SK-N-MC (cell line): ENCODE measurements at regions not wholly inside any gene's neighbourhood (a gene's known extent, or its start where the extent isn't known, plus 50 kb on each side); places are given as distances from the start of the nearest gene placed in this dataset.
A peak's percentile ranks its signal among the peaks of the same experiment; 100 is the strongest.

Experiments used
- DNase-seq: peaks from one replicate; pipeline ENCODE4 v3.0.0-alpha.2; 2011; ENCODE audit warnings: low read depth, low spot score
- H3K27ac ChIP-seq: fragments of 200-600 bp; sonication (generic); 2 replicates; pipeline ENCODE4 v1.5.1; 2016; ENCODE audit warnings: mixed run types
- H3K36me3 ChIP-seq: fragments of 200-600 bp; sonication (generic); 2 replicates; pipeline ENCODE4 v1.6.1; 2017; ENCODE audit warnings: antibody characterized with exemption, low read length, mixed read lengths; ENCODE audit not compliant: insufficient read depth
- H3K4me3 ChIP-seq: fragments of 200-600 bp; sonication (generic); 2 replicates; pipeline ENCODE4 v1.5.1; 2016
- H3K9ac ChIP-seq: fragments of 200-600 bp; sonication (generic); 2 replicates; pipeline ENCODE4 v1.8.0; 2017; ENCODE audit warnings: mixed run types, mixed read lengths; ENCODE audit not compliant: insufficient read length
- H3K9me3 ChIP-seq: fragments of 200-600 bp; sonication (generic); 2 replicates; pipeline ENCODE4 v1.6.1; 2017; ENCODE audit warnings: low read depth, mild to moderate bottlenecking, antibody characterized with exemption, low read length, moderate library complexity, mixed read lengths
- EZH2 ChIP-seq: fragments of 200-600 bp; sonication (generic); IDR thresholded peaks from one replicate; pipeline ENCODE4 v1.6.1; 2017; ENCODE audit warnings: antibody characterized with exemption
- FOXP2 ChIP-seq: optimal IDR thresholded peaks from 2 replicates; pipeline ENCODE3; 2011; ENCODE audit warnings: mild to moderate bottlenecking, moderate library complexity; ENCODE audit not compliant: insufficient read depth; ENCODE audit errors: extremely low read length, control extremely low read depth
- POLR2AphosphoS5 ChIP-seq: IDR thresholded peaks from 2 replicates; pipeline ENCODE4 v1.6.1; 2012; ENCODE audit warnings: mild to moderate bottlenecking, low read depth, low read length, borderline replicate concordance

GRCh38 chr3:164397462-164397861 lies 680.8 kb downstream of the SI start:
- no peaks in the 10 kb centered on the region for H3K36me3 ChIP-seq

GRCh38 chr3:164393171-164393570 lies 685.1 kb downstream of the SI start:
- Histone ChIP-seq H3K9me3 (no peaks in the 10 kb centered on the region), H3K27ac (no peak overlapping the region), H3K9ac (no peak overlapping the region), H3K36me3 (no peaks in the 10 kb centered on the region), H3K4me3 (no peak overlapping the region)
- DNase-seq = no peak
- TF ChIP-seq POLR2AphosphoS5 (no peak), EZH2 (no peak), FOXP2 (no peak)

More at GRCh38 chr3:164397462-164397861, 680.8 kb downstream of the SI start:
- Histone ChIP-seq H3K9me3 (no peaks in the 10 kb centered on the region; the same call in 1 of the 2 replicates), H3K9ac (no peak overlapping the region), H3K4me3 (no peak overlapping the region), H3K27ac (no peak overlapping the region)
- DNase-seq = no peak
- TF ChIP-seq EZH2 (no peak), POLR2AphosphoS5 (no peak)

- H3K27ac ChIP-seq = no peak overlapping the region
- TF ChIP-seq EZH2 = no peak
- TF ChIP-seq POLR2AphosphoS5 = no peak
- no peak for TF ChIP-seq FOXP2
- no peak overlapping the region for H3K9ac ChIP-seq
- no peak overlapping the region for H3K4me3 ChIP-seq
- H3K36me3 ChIP-seq = no peaks in the 10 kb centered on the region
- DNase-seq = no peak
- H3K9me3 ChIP-seq = no peaks in the 10 kb centered on the region
These were observed 688.2 kb downstream of the SI start for GRCh38 chr3:164390046-164390445.

DNA sequence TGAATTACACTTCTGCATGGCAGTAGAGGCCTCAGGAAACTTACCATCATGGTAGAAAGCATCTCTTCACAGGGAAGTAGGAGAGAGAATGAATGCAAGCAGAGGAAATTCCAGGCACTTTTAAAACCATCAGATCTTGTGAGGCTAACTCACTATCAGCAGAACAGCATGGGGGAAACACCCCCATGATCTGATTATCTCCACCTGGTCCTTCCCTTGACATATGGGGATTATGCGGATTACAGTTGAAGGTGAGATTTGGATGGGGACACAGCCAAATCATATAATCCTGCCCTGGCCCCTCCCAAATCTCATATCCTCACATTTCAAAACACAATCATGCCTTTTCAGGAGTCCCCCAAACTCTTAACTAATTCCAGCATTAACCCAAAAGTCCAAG lies 691.1 kb downstream of the SI start:
- no peak for TF ChIP-seq FOXP2
- TF ChIP-seq EZH2 = no peak
- TF ChIP-seq POLR2AphosphoS5 = no peak
- H3K36me3 ChIP-seq = no peaks in the 10 kb centered on the region
- H3K4me3 ChIP-seq = no peak overlapping the region
- H3K9ac ChIP-seq = no peak overlapping the region
- no peaks in the 10 kb centered on the region for H3K9me3 ChIP-seq
- H3K27ac ChIP-seq = no peak overlapping the region
- DNase-seq = no peak

DNA sequence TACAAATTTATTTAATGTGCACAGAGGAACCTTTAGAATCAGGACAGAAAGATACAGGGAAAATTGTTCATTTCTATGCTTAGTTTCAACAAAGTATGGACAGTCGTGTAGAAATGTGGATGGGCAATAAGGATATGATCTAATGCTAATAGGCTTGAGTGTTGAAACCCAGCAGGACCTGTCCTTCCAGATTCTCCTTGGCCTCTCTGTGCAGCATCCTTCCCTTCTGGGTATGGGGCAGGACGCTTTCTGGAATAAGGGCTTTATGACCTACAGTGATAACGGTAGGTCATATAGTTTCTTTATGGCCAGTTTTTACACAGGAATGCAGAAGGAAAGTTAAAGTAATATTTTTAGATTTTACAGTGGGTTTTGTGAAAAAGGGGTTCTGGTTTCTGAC lies 698.1 kb downstream of the SI start:
- H3K4me3 ChIP-seq = no peak overlapping the region
- no peak for DNase-seq
- no peak overlapping the region for H3K9ac ChIP-seq
- no peak overlapping the region for H3K27ac ChIP-seq
- no peaks in the 10 kb centered on the region for H3K9me3 ChIP-seq
- H3K36me3 ChIP-seq = no peaks in the 10 kb centered on the region
- TF ChIP-seq EZH2 (no peak), FOXP2 (no peak), POLR2AphosphoS5 (no peak)

GRCh38 chr3:164377466-164377865 lies 700.8 kb downstream of the SI start:
- Histone ChIP-seq H3K4me3 (no peak overlapping the region), H3K9me3 (no peaks in the 10 kb centered on the region), H3K27ac (no peak overlapping the region), H3K9ac (no peak overlapping the region), H3K36me3 (no peaks in the 10 kb centered on the region)
- DNase-seq = no peak
- TF ChIP-seq POLR2AphosphoS5 (no peak), FOXP2 (no peak), EZH2 (no peak)

DNA sequence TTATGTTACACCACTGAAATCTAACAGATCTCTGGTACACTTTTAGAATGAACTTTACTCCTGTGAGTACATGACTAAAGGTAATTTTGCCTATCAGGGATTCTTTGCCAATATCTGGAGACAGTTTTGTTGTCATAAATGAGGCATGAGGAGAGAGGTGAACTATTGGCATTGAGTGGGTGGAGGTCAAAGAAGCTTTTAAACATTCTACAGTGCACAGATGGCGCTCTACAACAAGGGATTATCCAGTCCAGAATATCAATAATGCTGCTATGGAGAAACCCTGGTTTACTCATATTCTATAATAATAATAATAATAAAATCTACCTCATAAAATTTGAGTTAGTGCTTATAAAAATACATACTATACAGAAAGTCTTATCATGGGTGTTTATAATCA lies 702.3 kb downstream of the SI start:
- DNase-seq = no peak
- no peaks in the 10 kb centered on the region for H3K36me3 ChIP-seq

GRCh38 chr3:164375538-164375937 lies 702.8 kb downstream of the SI start:
- DNase-seq = peak; percentile 57
- Histone ChIP-seq H3K27ac (peak overlapping the region; percentile 89), H3K9ac (no peak overlapping the region), H3K4me3 (no peak overlapping the region), H3K9me3 (no peaks in the 10 kb centered on the region), H3K36me3 (no peaks in the 10 kb centered on the region)
- TF ChIP-seq EZH2 (no peak), POLR2AphosphoS5 (no peak), FOXP2 (no peak)

More for the DNA sequence above, 702.3 kb downstream of the SI start:
- no peak overlapping the region for H3K9ac ChIP-seq
- no peaks in the 10 kb centered on the region for H3K9me3 ChIP-seq
- H3K4me3 ChIP-seq = no peak overlapping the region
- TF ChIP-seq EZH2 = no peak
- TF ChIP-seq POLR2AphosphoS5 = no peak
- no peak for TF ChIP-seq FOXP2
- peak overlapping the region; percentile 89 for H3K27ac ChIP-seq

GRCh38 chr3:164371681-164372080 lies 706.6 kb downstream of the SI start:
- TF ChIP-seq FOXP2 (no peak), POLR2AphosphoS5 (no peak), EZH2 (no peak)
- Histone ChIP-seq H3K9ac (no peak overlapping the region), H3K36me3 (no peaks in the 10 kb centered on the region), H3K9me3 (no peaks in the 10 kb centered on the region), H3K4me3 (no peak overlapping the region), H3K27ac (no peak overlapping the region)
- DNase-seq = no peak
